GM23248 (cell line): ENCODE measurements at regions not wholly inside any gene's neighbourhood (a gene's known extent, or its start where the extent isn't known, plus 50 kb on each side); places are given as distances from the start of the nearest gene placed in this dataset.

ENCODE experiments used
- DNase-seq: peaks from one replicate; pipeline ENCODE4 v3.0.0-alpha.2; 2015
- H2AFZ ChIP-seq: fragments of 200-600 bp; sonication (generic); 2 replicates; pipeline ENCODE4 v1.6.1; 2016; ENCODE audit warnings: antibody characterized with exemption
- H3F3A ChIP-seq: fragments of 200-600 bp; sonication (generic); 2 replicates; pipeline ENCODE4 v1.6.1; 2016; ENCODE audit warnings: mild to moderate bottlenecking, antibody characterized with exemption, mixed run types; ENCODE audit not compliant: insufficient read depth
- H3K27ac ChIP-seq: fragments of 200-600 bp; sonication (generic); 2 replicates; pipeline ENCODE4 v1.5.1; 2016; ENCODE audit warnings: mild to moderate bottlenecking
- H3K27me3 ChIP-seq: fragments of 200-600 bp; sonication (generic); replicated peaks from 2 replicates; pipeline ENCODE4 v1.6.1; 2016; ENCODE audit warnings: mild to moderate bottlenecking; ENCODE audit not compliant: insufficient read depth
- H3K36me3 ChIP-seq: fragments of 200-600 bp; sonication (generic); 2 replicates; pipeline ENCODE4 v1.6.1; 2016; ENCODE audit warnings: low read depth, mild to moderate bottlenecking
- H3K4me1 ChIP-seq: fragments of 200-600 bp; sonication (generic); 2 replicates; pipeline ENCODE4 v1.6.1; 2016; ENCODE audit warnings: mild to moderate bottlenecking; ENCODE audit not compliant: insufficient read depth
- H3K4me2 ChIP-seq: fragments of 200-600 bp; sonication (generic); one replicate; pipeline ENCODE4 v1.6.1; 2016; ENCODE audit warnings: mild to moderate bottlenecking; ENCODE audit not compliant: unreplicated experiment
- H3K4me3 ChIP-seq: fragments of 200-600 bp; sonication (generic); 2 replicates; pipeline ENCODE4 v1.5.1; 2016; ENCODE audit warnings: mild to moderate bottlenecking
- H3K79me2 ChIP-seq: fragments of 200-600 bp; sonication (generic); 2 replicates; pipeline ENCODE4 v1.6.1; 2016; ENCODE audit warnings: mild to moderate bottlenecking; ENCODE audit not compliant: insufficient read depth
- H3K9ac ChIP-seq: fragments of 200-600 bp; sonication (generic); 2 replicates; pipeline ENCODE4 v1.6.1; 2016; ENCODE audit warnings: mild to moderate bottlenecking
- H3K9me2 ChIP-seq: fragments of 200-600 bp; sonication (generic); 2 replicates; pipeline ENCODE4 v1.6.1; 2016; ENCODE audit warnings: mixed run types, mild to moderate bottlenecking, moderate library complexity; ENCODE audit not compliant: insufficient read depth
- H3K9me3 ChIP-seq: fragments of 200-600 bp; sonication (generic); one replicate; pipeline ENCODE4 v1.6.1; 2017; ENCODE audit warnings: low read depth
- H4K20me1 ChIP-seq: fragments of 200-600 bp; sonication (generic); 2 replicates; pipeline ENCODE4 v1.6.0; 2016; ENCODE audit not compliant: insufficient read depth
- EZH2 ChIP-seq: fragments of 200-600 bp; sonication (generic); IDR thresholded peaks from 2 replicates; pipeline ENCODE4 v1.6.1; 2018; ENCODE audit warnings: antibody characterized with exemption, mild to moderate bottlenecking; ENCODE audit not compliant: insufficient read depth, poor library complexity, severe bottlenecking
- EZH2phosphoT487 ChIP-seq: fragments of 200-600 bp; sonication (generic); IDR thresholded peaks from 2 replicates; pipeline ENCODE4 v1.6.1; 2018; ENCODE audit warnings: antibody characterized with exemption, moderate library complexity, mild to moderate bottlenecking, low read depth; ENCODE audit not compliant: insufficient read depth
- WGBS, 2 experiments: methylation state at CpG; one replicate each; pipeline ENCODE4 v1.1.6; 2015 to 2017; ENCODE audit warnings: low lambda C conversion rate in 2 of 2, low coverage in 1 of 2; ENCODE audit errors: missing lambda C conversion rate in 2 of 2; 5-methylcytosine and 5-hydroxymethylcytosine counted together
- in situ Hi-C: fragments of 300-500 bp; cut with MboI; formaldehyde crosslinking; loops from 2 replicates; pipeline ENCODE4 v1.15.0; 2020

- no peak overlapping the region for H3K4me2 ChIP-seq
- in situ Hi-C loops = no loop called here
- H4K20me1 ChIP-seq = no peaks in the 10 kb centered on the region
Observed at GRCh38 chr11:41954034-41954433, 494.6 kb upstream of the LRRC4C start.

GRCh38 chr11:41955066-41955465 is 495.6 kb upstream of the LRRC4C start:
- in situ Hi-C loops = no loop called here
- Histone ChIP-seq H3K9ac (no peak overlapping the region), H3K9me2 (no peaks in the 10 kb centered on the region), H3K4me1 (no peaks in the 10 kb centered on the region), H3K79me2 (no peaks in the 10 kb centered on the region), H3K9me3 (no peaks in the 10 kb centered on the region), H4K20me1 (no peaks in the 10 kb centered on the region), H3K36me3 (no peaks in the 10 kb centered on the region), H3K4me3 (no peak overlapping the region), H3K27ac (no peak overlapping the region), H3K4me2 (no peak overlapping the region), H3F3A (no peaks in the 10 kb centered on the region), H2AFZ (no peak overlapping the region), H3K27me3 (no peaks in the 10 kb centered on the region)
- no peak for TF ChIP-seq EZH2phosphoT487
- TF ChIP-seq EZH2 = no peak
- 10 to 17% methylated on average over 2 of the region's 2 CpGs for WGBS, 2 experiments
- no peak for DNase-seq

More at GRCh38 chr11:41954034-41954433, 494.6 kb upstream of the LRRC4C start:
- Histone ChIP-seq H3K36me3 (no peaks in the 10 kb centered on the region), H3K27ac (no peak overlapping the region), H3F3A (no peaks in the 10 kb centered on the region), H3K27me3 (no peaks in the 10 kb centered on the region), H3K9ac (no peak overlapping the region), H3K4me3 (no peak overlapping the region), H3K9me3 (no peaks in the 10 kb centered on the region), H3K9me2 (no peaks in the 10 kb centered on the region), H2AFZ (no peak overlapping the region), H3K79me2 (no peaks in the 10 kb centered on the region), H3K4me1 (no peaks in the 10 kb centered on the region)
- no peak for TF ChIP-seq EZH2phosphoT487
- TF ChIP-seq EZH2 = no peak
- peak; percentile 0 for DNase-seq

DNA sequence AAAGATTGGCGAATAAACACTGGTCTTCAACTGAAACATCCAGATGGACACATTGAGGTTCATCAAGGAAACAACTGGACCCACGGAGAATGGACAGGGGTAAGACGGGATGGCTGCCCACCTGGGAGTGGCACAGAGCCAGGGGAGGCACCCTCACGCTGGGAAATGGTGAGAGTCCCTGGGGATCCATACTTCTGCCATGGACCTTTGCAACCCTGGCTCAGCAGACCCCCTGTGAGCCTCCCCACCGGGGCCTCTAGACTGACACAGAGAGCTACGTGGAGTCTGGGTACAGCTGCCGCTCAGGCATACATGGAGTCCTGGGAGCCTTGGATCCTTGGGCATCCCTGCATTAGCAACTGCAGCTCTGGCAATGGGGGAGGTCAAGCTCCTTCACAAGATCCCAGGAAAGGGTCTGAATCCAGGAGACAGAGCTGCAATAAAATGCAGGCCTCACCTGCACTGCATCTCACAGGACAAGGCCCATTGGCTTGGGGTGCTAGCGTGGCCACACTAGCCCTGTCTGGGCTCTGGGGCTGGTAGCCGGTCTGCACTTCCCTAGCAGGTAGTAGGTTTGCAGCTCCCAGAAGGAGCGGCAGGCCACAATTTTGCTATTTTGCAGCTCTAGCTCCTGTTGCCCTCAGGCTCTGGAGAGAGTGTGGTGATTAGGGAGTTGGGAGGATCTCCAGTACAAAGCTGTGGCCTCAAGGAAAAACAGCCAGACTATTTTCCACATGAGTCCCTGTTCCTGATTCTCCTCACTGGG is 496.4 kb upstream of the LRRC4C start:
- no peaks in the 10 kb centered on the region for H3K9me3 ChIP-seq
- H2AFZ ChIP-seq = no peak overlapping the region
- no peak overlapping the region for H3K9ac ChIP-seq
- H3K27me3 ChIP-seq = no peaks in the 10 kb centered on the region
- H3K4me2 ChIP-seq = no peak overlapping the region
- DNase-seq = no peak
- no peak for TF ChIP-seq EZH2
- TF ChIP-seq EZH2phosphoT487 = no peak
- WGBS, 2 experiments = 33 to 34% methylated on average over 10 of the region's 10 CpGs
- no peaks in the 10 kb centered on the region for H3F3A ChIP-seq
- H3K4me1 ChIP-seq = no peaks in the 10 kb centered on the region
- no peaks in the 10 kb centered on the region for H3K36me3 ChIP-seq
- H3K27ac ChIP-seq = no peak overlapping the region
- no peaks in the 10 kb centered on the region for H3K9me2 ChIP-seq
- H3K4me3 ChIP-seq = no peak overlapping the region
- H3K79me2 ChIP-seq = no peaks in the 10 kb centered on the region
- H4K20me1 ChIP-seq = no peaks in the 10 kb centered on the region
- in situ Hi-C loops = no loop called here

GRCh38 chr11:41963406-41963805 is 504.0 kb upstream of the LRRC4C start:
- Histone ChIP-seq H3K27ac (no peak overlapping the region), H2AFZ (no peak overlapping the region), H3K9ac (no peak overlapping the region), H3K9me2 (no peaks in the 10 kb centered on the region), H3K27me3 (no peaks in the 10 kb centered on the region), H3K36me3 (no peaks in the 10 kb centered on the region), H3K4me3 (no peak overlapping the region), H3K4me2 (no peak overlapping the region), H4K20me1 (no peaks in the 10 kb centered on the region), H3K79me2 (no peaks in the 10 kb centered on the region), H3K4me1 (no peaks in the 10 kb centered on the region), H3F3A (no peaks in the 10 kb centered on the region), H3K9me3 (no peaks in the 10 kb centered on the region)
- TF ChIP-seq EZH2 = no peak
- in situ Hi-C loops = no loop called here
- 0 to 4% methylated on average over 1 of the region's 1 CpG for WGBS, 2 experiments
- no peak for DNase-seq

GRCh38 chr11:41970681-41971080 is 511.2 kb upstream of the LRRC4C start:
- Histone ChIP-seq H3K4me3 (no peak overlapping the region), H3K4me2 (no peak overlapping the region), H2AFZ (no peak overlapping the region), H3K9me2 (no peaks in the 10 kb centered on the region), H3K27me3 (no peaks in the 10 kb centered on the region), H4K20me1 (no peaks in the 10 kb centered on the region), H3F3A (no peaks in the 10 kb centered on the region), H3K4me1 (no peaks in the 10 kb centered on the region), H3K79me2 (no peaks in the 10 kb centered on the region), H3K9ac (no peak overlapping the region), H3K36me3 (no peaks in the 10 kb centered on the region), H3K9me3 (no peaks in the 10 kb centered on the region), H3K27ac (no peak overlapping the region)
- TF ChIP-seq EZH2 = no peak
- TF ChIP-seq EZH2phosphoT487 = no peak
- DNase-seq = no peak
- in situ Hi-C loops = no loop called here
- WGBS, 2 experiments = 0 to 4% methylated on average over 1 of the region's 1 CpG
